Activated T-helper 1 cell treated with anti-CD3 and anti-CD28 coated beads, Interleukin-12 subunit alpha, Interleukin-12 subunit beta, Interleukin-2, Interleukin-4 antibody, amounts not matched to agents 30 ng/mL and 10 ng/mL and 1 ng/mL, durations not matched to agents 14 hours and 24 hours and 36 hours (primary cell): ENCODE measurements at regions not wholly inside any gene's neighbourhood (a gene's known extent, or its start where the extent isn't known, plus 50 kb on each side); places are given as distances from the start of the nearest gene placed in this dataset.

Experiments
- DNase-seq: peaks from one replicate; pipeline ENCODE4 v3.0.0; 2021; ENCODE audit warnings: low spot score
- H3K27ac Mint-ChIP-seq: one replicate; pipeline ENCODE4 v1.8.0; 2021; ENCODE audit warnings: mild to moderate bottlenecking, mixed read lengths
- H3K27me3 Mint-ChIP-seq: one replicate; pipeline ENCODE4 v1.8.0; 2022; ENCODE audit warnings: mild to moderate bottlenecking, moderate library complexity, mixed read lengths; ENCODE audit not compliant: insufficient read depth
- H3K36me3 Mint-ChIP-seq: one replicate; pipeline ENCODE4 v1.8.0; 2021; ENCODE audit warnings: low read depth, mixed read lengths
- H3K4me1 Mint-ChIP-seq: one replicate; pipeline ENCODE4 v1.8.0; 2021; ENCODE audit warnings: low read depth, mixed read lengths
- H3K4me3 Mint-ChIP-seq: one replicate; pipeline ENCODE4 v1.8.0; 2021; ENCODE audit warnings: mild to moderate bottlenecking, moderate library complexity, mixed read lengths
- H3K9me3 Mint-ChIP-seq: one replicate; pipeline ENCODE4 v1.8.0; 2021; ENCODE audit warnings: mixed read lengths
- intact Hi-C: fragments of 100-400 bp; cut with micrococcal nuclease; formaldehyde crosslinking; loops from one replicate; pipeline ENCODE4 v1.15.1; 2024

- H3K27me3 Mint-ChIP-seq = peaks cover 14% of the 10 kb centered on the region
- intact Hi-C loops = no loop called here
- H3K36me3 Mint-ChIP-seq = no peaks in the 10 kb centered on the region
- DNase-seq = no peak
- no peaks in the 10 kb centered on the region for H3K4me1 Mint-ChIP-seq
- no peak overlapping the region for H3K4me3 Mint-ChIP-seq
- no peak overlapping the region for H3K27ac Mint-ChIP-seq
- H3K9me3 Mint-ChIP-seq = no peaks in the 10 kb centered on the region
Observed at GRCh38 chr16:86306011-86306644, 204.2 kb upstream of the FOXF1 start.

- Mint-ChIP-seq H3K27me3 (peaks cover 7% of the 10 kb centered on the region), H3K36me3 (no peaks in the 10 kb centered on the region), H3K4me1 (no peaks in the 10 kb centered on the region), H3K9me3 (no peaks in the 10 kb centered on the region), H3K27ac (no peak overlapping the region), H3K4me3 (no peak overlapping the region)
- DNase-seq = no peak
- intact Hi-C loops = no loop called here
Observed at GRCh38 chr16:86306811-86307513, 203.4 kb upstream of the FOXF1 start.

GRCh38 chr16:86307514-86307903 is 202.8 kb upstream of the FOXF1 start:
- Mint-ChIP-seq H3K27ac (no peak overlapping the region), H3K4me1 (no peaks in the 10 kb centered on the region), H3K27me3 (peaks cover 6% of the 10 kb centered on the region), H3K4me3 (no peak overlapping the region), H3K9me3 (no peaks in the 10 kb centered on the region), H3K36me3 (no peaks in the 10 kb centered on the region)
- intact Hi-C loops = no loop called here
- no peak for DNase-seq

- no peak for DNase-seq
- H3K4me3 Mint-ChIP-seq = no peak overlapping the region
- no peaks in the 10 kb centered on the region for H3K36me3 Mint-ChIP-seq
- H3K27me3 Mint-ChIP-seq = peaks cover 6% of the 10 kb centered on the region
- intact Hi-C loops = no loop called here
- no peaks in the 10 kb centered on the region for H3K4me1 Mint-ChIP-seq
- H3K27ac Mint-ChIP-seq = no peak overlapping the region
- no peaks in the 10 kb centered on the region for H3K9me3 Mint-ChIP-seq
Observed at GRCh38 chr16:86308514-86308913, 201.8 kb upstream of the FOXF1 start.

- intact Hi-C loops = no loop called here
- no peak overlapping the region for H3K27ac Mint-ChIP-seq
- H3K9me3 Mint-ChIP-seq = no peaks in the 10 kb centered on the region
- H3K4me1 Mint-ChIP-seq = no peaks in the 10 kb centered on the region
- no peak for DNase-seq
- no peak overlapping the region for H3K4me3 Mint-ChIP-seq
- no peaks in the 10 kb centered on the region for H3K36me3 Mint-ChIP-seq
- H3K27me3 Mint-ChIP-seq = peaks cover 2% of the 10 kb centered on the region
Observed at GRCh38 chr16:86313631-86314030, 196.7 kb upstream of the FOXF1 start.

GRCh38 chr16:86314402-86315025 is 195.8 kb upstream of the FOXF1 start:
- Mint-ChIP-seq H3K36me3 (no peaks in the 10 kb centered on the region), H3K4me3 (no peak overlapping the region), H3K27me3 (peaks cover 2% of the 10 kb centered on the region), H3K9me3 (no peaks in the 10 kb centered on the region), H3K4me1 (no peaks in the 10 kb centered on the region), H3K27ac (no peak overlapping the region)
- DNase-seq = no peak
- intact Hi-C loops = no loop called here

- Mint-ChIP-seq H3K36me3 (no peaks in the 10 kb centered on the region), H3K9me3 (no peaks in the 10 kb centered on the region), H3K27me3 (peaks cover 4% of the 10 kb centered on the region), H3K4me1 (no peaks in the 10 kb centered on the region), H3K27ac (no peak overlapping the region), H3K4me3 (no peak overlapping the region)
- intact Hi-C loops = no loop called here
- DNase-seq = no peak
Observed at GRCh38 chr16:86316967-86317812, 193.1 kb upstream of the FOXF1 start.

- no peaks in the 10 kb centered on the region for H3K4me1 Mint-ChIP-seq
- intact Hi-C loops = no loop called here
Observed at GRCh38 chr16:86317813-86318650, 192.3 kb upstream of the FOXF1 start.

GRCh38 chr16:86319585-86320236 is 190.6 kb upstream of the FOXF1 start:
- Mint-ChIP-seq H3K27me3 (peaks cover 6% of the 10 kb centered on the region), H3K27ac (peak overlapping the region; percentile 7), H3K36me3 (no peaks in the 10 kb centered on the region), H3K9me3 (no peaks in the 10 kb centered on the region), H3K4me1 (no peaks in the 10 kb centered on the region), H3K4me3 (no peak overlapping the region)
- intact Hi-C loops = no loop called here
- DNase-seq = no peak

More at GRCh38 chr16:86317813-86318650, 192.3 kb upstream of the FOXF1 start:
- no peaks in the 10 kb centered on the region for H3K36me3 Mint-ChIP-seq
- no peak overlapping the region for H3K4me3 Mint-ChIP-seq
- no peaks in the 10 kb centered on the region for H3K9me3 Mint-ChIP-seq
- no peak for DNase-seq
- H3K27me3 Mint-ChIP-seq = peaks cover 6% of the 10 kb centered on the region
- no peak overlapping the region for H3K27ac Mint-ChIP-seq

GRCh38 chr16:86320237-86320595 is 190.1 kb upstream of the FOXF1 start:
- Mint-ChIP-seq H3K9me3 (no peaks in the 10 kb centered on the region), H3K27me3 (peaks cover 6% of the 10 kb centered on the region), H3K27ac (no peak overlapping the region), H3K4me1 (no peaks in the 10 kb centered on the region), H3K36me3 (no peaks in the 10 kb centered on the region), H3K4me3 (no peak overlapping the region)
- no peak for DNase-seq
- intact Hi-C loops = no loop called here

GRCh38 chr16:86321491-86321890 is 188.8 kb upstream of the FOXF1 start:
- intact Hi-C loops = no loop called here
- peaks cover 6% of the 10 kb centered on the region for H3K27me3 Mint-ChIP-seq
- no peaks in the 10 kb centered on the region for H3K9me3 Mint-ChIP-seq

GRCh38 chr16:86322283-86322682 is 188.0 kb upstream of the FOXF1 start:
- intact Hi-C loops = no loop called here
- Mint-ChIP-seq H3K36me3 (no peaks in the 10 kb centered on the region), H3K4me3 (no peak overlapping the region), H3K9me3 (no peaks in the 10 kb centered on the region), H3K4me1 (no peaks in the 10 kb centered on the region), H3K27me3 (peaks cover 6% of the 10 kb centered on the region), H3K27ac (no peak overlapping the region)
- no peak for DNase-seq

More at GRCh38 chr16:86321491-86321890, 188.8 kb upstream of the FOXF1 start:
- H3K4me3 Mint-ChIP-seq = no peak overlapping the region
- no peaks in the 10 kb centered on the region for H3K36me3 Mint-ChIP-seq
- H3K27ac Mint-ChIP-seq = no peak overlapping the region
- DNase-seq = no peak
- no peaks in the 10 kb centered on the region for H3K4me1 Mint-ChIP-seq
